ENCODE measurements at regions not wholly inside any gene's neighbourhood (a gene's known extent, or its start where the extent isn't known, plus 50 kb on each side); places are given as distances from the start of the nearest gene placed in this dataset.

DNA sequence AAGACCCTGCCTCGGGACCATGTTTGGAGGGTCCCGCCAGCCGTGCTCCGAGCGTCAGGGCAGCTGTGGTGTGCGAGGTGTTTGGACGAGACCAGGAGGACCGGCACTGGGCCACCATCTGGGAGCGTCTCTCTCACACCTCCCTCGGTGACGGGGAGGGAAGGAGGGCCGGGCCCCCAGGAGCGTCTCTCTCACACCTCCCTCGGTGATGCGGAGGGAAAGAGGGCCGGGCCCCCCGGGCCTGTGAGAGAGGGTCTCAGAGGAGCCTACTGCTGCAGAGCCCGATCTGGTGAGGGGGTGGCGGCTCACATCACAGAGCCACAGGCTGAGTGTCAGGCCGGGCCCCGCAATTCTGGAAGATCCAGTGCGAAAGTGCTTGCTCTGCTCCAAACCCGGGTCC is 65.8 kb upstream of the CFAP46 start:
- Histone ChIP-seq H3K27ac (no peak overlapping the region), H3K4me1 (peaks cover 14% of the 10 kb centered on the region), H3K4me2 (no peak overlapping the region), H3K4me3 (no peak overlapping the region), H3K9me3 (peaks cover 2% of the 10 kb centered on the region; the same call in 1 of the 3 replicates)
- CTCF ChIA-PET: no interaction called here
- DNase-seq (ENCODE audit: low read depth in 1 of 2, low spot score in 1 of 2) (no peak), ATAC-seq (no peak), FAIRE-seq (no peak)
- TF ChIP-seq MAX (IDR thresholded peaks at IDR 0.05) (no peak), HOXB13 (CRISPR knock-in tag; IDR thresholded peaks at IDR 0.05; ENCODE audit: low read depth) (no peak), TFCP2L1 (CRISPR knock-in tag; IDR thresholded peaks at IDR 0.05) (no peak), GATA3 (IDR thresholded peaks at IDR 0.05; ENCODE audit: borderline replicate concordance) (no peak), ZSCAN20 (CRISPR knock-in tag; IDR thresholded peaks at IDR 0.05) (no peak), ZC3H11A (IDR thresholded peaks at IDR 0.05) (no peak), ZNF302 (CRISPR knock-in tag; IDR thresholded peaks at IDR 0.05) (no peak), CHD2 (IDR thresholded peaks at IDR 0.05; ENCODE audit: low read length, partially characterized antibody) (no peak), BHLHE40 (IDR thresholded peaks at IDR 0.05; ENCODE audit: low read depth, low read length) (no peak)
- POLR2A ChIA-PET: no interaction called here
- 85% methylated on average over 21 of the region's 23 CpGs for WGBS (ENCODE audit: missing lambda C conversion rate)

GRCh38 chr10:133007360-133007858 is 65.0 kb upstream of the CFAP46 start:
- H3K4me2 ChIP-seq: no peak overlapping the region
- no peak overlapping the region for H3K27ac ChIP-seq
- H3K4me1 ChIP-seq: peaks cover 14% of the 10 kb centered on the region
- no peak for DNase-seq (ENCODE audit: low read depth in 1 of 2, low spot score in 1 of 2)
- no peak for ATAC-seq
- no peak for FAIRE-seq
- 76% methylated on average over 10 of the region's 12 CpGs for WGBS (ENCODE audit: missing lambda C conversion rate)
- ChIA-PET CTCF (interaction anchor here (1.3 kb wide), 1 partner anchor 10 kb away, joined by 4 read pairs; no protein-coding TSS in a partner anchor), POLR2A (no interaction called here)
- H3K4me3 ChIP-seq: no peak overlapping the region
- H3K9me3 ChIP-seq: peaks cover 2% of the 10 kb centered on the region; the same call in 1 of the 3 replicates
- TF ChIP-seq BHLHE40 (IDR thresholded peaks at IDR 0.05; ENCODE audit: low read depth, low read length) (no peak), TP53 (CRISPR knock-in tag; IDR thresholded peaks at IDR 0.05) (no peak), CBX8 (IDR thresholded peaks at IDR 0.05) (no peak), HOXB5 (CRISPR knock-in tag; IDR thresholded peaks at IDR 0.05) (no peak), POLR2AphosphoS2 (conservative IDR thresholded peaks at IDR 0.05; ENCODE audit: low read length) (no peak), CHD2 (IDR thresholded peaks at IDR 0.05; ENCODE audit: low read length, partially characterized antibody) (no peak), MAX (IDR thresholded peaks at IDR 0.05) (no peak), RAD21 (conservative IDR thresholded peaks at IDR 0.05 in 1 of 2, IDR thresholded peaks at IDR 0.05 in 1 of 2) (no peak), BCL3 (IDR thresholded peaks at IDR 0.05) (no peak), RNF2 (IDR thresholded peaks at IDR 0.05; ENCODE audit: borderline replicate concordance, low read depth) (no peak), RCOR1 (IDR thresholded peaks at IDR 0.05; ENCODE audit: low read depth, low read length) (no peak)
- TF ChIP-seq, protein P1, sequence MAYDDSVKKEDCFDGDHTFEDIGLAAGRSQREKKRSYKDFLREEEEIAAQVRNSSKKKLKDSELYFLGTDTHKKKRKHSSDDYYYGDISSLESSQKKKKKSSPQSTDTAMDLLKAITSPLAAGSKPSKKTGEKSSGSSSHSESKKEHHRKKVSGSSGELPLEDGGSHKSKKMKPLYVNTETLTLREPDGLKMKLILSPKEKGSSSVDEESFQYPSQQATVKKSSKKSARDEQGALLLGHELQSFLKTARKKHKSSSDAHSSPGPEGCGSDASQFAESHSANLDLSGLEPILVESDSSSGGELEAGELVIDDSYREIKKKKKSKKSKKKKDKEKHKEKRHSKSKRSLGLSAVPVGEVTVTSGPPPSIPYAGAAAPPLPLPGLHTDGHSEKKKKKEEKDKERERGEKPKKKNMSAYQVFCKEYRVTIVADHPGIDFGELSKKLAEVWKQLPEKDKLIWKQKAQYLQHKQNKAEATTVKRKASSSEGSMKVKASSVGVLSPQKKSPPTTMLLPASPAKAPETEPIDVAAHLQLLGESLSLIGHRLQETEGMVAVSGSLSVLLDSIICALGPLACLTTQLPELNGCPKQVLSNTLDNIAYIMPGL (CRISPR knock-in tag; IDR thresholded peaks at IDR 0.05; ENCODE audit: borderline replicate concordance): no peak
- TF ChIP-seq, protein P2, sequence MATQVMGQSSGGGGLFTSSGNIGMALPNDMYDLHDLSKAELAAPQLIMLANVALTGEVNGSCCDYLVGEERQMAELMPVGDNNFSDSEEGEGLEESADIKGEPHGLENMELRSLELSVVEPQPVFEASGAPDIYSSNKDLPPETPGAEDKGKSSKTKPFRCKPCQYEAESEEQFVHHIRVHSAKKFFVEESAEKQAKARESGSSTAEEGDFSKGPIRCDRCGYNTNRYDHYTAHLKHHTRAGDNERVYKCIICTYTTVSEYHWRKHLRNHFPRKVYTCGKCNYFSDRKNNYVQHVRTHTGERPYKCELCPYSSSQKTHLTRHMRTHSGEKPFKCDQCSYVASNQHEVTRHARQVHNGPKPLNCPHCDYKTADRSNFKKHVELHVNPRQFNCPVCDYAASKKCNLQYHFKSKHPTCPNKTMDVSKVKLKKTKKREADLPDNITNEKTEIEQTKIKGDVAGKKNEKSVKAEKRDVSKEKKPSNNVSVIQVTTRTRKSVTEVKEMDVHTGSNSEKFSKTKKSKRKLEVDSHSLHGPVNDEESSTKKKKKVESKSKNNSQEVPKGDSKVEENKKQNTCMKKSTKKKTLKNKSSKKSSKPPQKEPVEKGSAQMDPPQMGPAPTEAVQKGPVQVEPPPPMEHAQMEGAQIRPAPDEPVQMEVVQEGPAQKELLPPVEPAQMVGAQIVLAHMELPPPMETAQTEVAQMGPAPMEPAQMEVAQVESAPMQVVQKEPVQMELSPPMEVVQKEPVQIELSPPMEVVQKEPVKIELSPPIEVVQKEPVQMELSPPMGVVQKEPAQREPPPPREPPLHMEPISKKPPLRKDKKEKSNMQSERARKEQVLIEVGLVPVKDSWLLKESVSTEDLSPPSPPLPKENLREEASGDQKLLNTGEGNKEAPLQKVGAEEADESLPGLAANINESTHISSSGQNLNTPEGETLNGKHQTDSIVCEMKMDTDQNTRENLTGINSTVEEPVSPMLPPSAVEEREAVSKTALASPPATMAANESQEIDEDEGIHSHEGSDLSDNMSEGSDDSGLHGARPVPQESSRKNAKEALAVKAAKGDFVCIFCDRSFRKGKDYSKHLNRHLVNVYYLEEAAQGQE (IDR thresholded peaks at IDR 0.05): no peak

Data from A549 (cell line).